Activated CD4-positive, alpha-beta T cell treated with anti-CD3 and anti-CD28 coated beads for 24 hours (primary cell): ENCODE measurements at regions not wholly inside any gene's neighbourhood (a gene's known extent, or its start where the extent isn't known, plus 50 kb on each side); places are given as distances from the start of the nearest gene placed in this dataset.
"Not testable (repeated sequence)": the region's sequence is repeated elsewhere in the genome, so short reads cannot be mapped to it uniquely, and the experiment has no call there.

Source experiments
- DNase-seq, 2 donors: peaks; one replicate each; pipeline ENCODE4 v3.0.0-alpha.2; 2020; ENCODE audit warnings: low read depth in 2 of 2

DNA sequence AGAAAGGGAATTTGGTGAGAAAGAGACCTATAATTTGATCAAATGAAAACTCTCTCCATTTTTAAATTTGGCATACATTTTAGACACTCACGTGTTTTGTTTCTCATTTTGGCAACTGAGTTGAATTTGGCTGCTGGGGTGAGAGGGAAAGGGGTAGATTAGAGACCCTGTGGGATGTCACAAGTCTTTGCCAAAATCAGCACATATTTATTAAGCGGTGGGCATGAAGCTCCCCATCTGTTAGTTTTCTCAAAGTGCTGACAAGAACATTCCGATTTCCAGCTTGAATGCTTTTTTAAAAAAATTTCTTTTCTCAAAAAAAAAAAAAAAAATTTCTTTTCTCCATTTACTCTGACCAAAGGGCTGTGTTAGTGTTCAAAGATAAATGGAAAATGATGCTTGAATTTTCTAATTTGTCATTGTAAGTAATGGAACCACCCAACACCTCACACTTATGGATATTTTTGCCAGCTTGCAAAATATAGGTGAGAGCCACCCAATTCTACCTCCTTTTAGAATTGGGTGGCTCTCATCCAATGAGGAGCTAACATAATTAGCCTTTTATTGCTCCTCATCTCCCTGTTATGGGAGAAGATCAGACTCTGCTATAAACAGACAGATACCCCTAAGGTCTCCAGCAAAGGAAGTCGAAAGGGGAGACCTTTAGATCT is 222.9 kb upstream of the FN1 start:
- no peak for DNase-seq

DNA sequence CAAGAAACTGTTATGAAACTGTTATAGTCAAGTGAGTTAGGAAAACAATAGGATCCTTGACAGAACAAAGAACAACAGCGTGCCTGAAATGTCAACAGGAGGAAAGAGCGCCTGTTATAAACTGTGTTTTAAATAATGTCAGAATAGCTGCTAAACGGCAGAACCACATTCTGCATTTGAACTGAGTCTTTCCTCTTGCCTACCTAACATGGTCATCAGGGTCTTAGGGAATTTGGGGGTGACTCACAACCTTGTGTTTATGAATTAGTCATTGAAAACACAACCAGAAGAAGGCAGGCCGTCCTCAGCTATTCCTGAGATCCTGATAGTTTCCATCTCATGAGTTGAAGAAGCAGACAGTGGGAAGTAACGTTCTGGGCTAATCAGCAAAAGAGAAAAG is 222.0 kb upstream of the FN1 start:
- no peak for DNase-seq

DNA sequence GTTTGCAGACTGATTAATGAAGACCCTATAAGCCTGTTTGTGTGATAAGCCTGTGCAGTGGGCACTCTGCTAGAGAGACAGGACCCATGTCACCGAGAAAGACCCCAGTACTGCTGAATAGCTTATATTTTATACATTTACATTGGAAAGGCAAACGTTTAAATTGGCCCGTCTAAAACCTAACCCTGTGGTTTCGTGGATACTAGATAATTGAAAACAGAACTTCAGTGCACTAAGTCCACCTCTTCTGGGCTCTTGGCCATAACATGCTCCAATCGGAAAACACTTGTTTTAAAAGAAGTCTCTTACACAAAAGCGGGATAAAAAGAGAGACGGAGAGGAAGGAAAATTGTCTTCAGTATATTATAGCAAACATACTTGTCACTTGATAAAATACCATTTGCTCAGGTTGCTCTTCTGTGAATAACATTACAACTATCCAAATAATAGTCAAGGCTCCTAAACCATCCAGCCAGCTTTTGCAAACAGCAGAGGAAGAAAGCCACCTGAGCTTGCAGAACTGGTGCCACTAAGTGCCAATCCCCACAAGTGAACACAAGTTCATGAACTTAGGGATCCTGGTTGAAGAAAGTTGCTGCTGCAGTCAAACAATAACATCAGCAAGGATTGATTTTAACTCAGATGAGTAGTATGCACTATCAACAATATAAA is 218.4 kb upstream of the FN1 start:
- DNase-seq: no peak

DNA sequence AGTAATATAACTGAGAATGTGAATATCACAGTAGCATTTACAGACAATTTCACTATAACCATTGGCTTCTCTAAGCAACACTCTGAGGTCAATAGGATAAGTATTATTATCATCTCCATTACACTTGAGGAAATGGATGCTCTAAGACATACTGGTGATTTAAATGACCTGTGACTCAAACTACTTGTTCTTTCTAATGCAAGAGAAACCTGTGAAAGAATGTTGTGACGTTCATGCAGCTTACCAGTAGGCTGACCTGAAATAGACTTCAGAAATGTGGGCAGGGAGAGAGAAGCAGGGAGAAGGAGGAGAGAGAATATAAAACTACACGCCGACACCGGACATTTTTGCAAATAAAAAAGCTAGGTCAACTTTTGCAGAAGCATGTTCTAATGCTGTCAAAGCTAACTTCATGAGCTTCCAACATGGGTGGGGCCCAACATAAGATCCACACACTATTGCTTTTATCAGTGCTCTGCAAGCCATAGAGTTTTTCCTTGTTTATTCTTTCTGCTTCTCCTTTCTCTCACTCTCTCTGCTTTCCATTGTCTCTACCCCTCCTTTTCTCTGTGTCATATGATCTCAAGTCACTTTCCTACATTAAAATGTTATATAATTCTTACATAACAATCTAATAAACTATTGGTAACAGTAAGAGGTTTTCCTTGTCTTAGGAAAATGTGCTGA is 217.6 kb upstream of the FN1 start:
- DNase-seq: no peak

DNA sequence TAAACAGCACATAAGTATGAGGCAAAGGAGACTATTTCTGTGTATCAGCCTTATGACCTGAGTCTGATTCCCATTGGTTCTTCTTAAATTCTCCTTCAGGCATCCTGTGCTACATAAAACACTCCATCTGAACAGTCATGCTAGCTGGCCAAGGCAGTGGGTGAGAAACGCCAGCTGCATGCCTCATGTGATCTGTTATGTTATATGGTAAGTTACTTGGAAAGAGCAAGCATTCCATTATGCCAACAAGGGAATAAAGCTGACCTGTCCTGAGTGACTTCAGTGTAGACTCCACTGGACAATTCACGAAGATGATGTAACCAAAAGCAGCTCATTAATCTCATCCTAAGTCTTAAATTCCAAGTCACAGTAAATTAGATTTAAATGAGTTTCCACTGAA is 216.5 kb upstream of the FN1 start:
- DNase-seq: no peak

DNA sequence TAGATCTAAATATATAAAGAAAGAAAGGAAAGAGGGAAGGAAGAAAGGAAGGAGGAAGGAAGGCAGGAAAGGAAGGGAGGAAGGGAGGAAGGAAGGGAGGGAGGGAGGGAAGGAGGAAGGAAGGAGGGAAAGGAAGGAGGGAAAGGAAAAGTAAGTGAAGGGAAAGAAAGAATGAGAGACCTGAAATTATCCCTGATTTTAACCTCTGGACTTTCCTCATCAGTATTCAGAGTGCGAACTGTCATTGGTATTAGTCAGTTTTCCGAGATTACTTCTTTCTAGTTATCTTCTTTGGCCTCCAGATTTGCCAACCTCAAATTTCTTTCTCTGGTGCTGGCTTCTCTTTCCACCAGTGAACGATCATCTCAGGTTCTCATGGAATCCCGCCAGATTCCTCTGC is 215.5 kb upstream of the FN1 start:
- DNase-seq: no peak

DNA sequence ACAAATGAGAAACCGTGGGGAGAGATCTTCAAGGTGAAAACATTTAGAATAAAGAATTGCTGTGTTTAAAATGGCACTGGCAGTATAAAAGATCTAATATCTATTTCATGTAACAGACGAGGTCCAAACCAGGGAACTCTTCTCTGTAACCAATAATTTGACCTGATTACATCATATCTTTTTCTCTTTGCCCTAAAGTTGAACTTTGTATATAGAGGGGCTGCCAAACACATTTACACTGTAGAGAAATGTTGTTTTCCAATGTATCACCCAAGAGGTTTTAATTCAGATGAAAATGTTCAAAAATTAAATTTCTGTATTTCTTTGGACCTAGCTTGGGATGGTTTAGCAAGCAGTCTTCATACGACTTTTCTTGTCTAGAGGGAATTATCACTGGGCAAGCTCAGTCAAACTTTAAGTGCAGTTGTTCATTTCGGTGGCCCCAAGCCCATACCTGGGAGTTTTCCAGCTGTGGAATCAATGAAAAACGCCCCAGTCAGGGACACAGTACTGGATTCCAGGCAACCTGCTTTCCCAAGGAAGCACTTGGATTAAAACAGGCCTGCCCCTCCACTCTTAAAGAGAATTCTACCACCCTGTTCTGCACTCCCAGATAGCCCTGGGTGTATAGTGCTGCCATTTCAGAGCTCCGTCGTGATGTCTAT is 208.5 kb upstream of the FN1 start:
- DNase-seq: no peak

DNA sequence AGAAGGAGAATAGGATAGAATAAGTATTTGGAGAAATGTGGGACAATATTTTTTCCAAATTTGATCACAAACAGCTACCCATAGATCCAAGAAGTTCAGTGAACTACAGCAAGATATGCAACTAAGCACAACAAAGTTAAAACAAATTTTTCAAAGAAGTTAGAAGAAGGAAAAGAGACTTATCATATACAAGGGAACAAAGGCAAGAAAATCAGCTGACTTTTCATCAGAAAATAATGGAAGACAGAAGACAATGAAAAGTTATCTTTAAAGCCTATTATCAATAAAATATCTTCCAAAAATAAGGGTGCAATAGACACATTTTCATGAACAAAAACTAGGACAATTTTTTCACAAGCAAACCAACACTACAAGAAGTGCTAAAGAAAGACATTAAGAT is 202.8 kb upstream of the FN1 start:
- no peak for DNase-seq

DNA sequence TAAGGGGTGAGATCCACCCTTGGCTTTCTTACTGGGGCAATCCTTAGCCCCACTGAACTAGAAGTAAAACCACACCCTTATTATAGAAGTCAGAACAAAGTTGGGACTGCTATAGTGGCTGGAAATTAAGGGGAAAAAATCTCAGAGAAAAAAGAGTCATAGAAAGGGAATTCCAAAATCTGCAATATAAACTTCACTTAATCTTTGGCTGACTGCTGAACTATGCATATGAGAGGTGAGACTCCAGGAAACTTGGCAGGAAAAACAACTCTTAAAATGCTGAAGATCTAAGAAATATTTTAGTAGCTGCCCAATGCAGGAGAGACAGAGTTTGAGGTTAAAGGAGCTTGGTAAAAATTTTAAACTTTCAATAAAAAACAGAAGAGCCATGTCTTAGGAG is 201.8 kb upstream of the FN1 start:
- no peak for DNase-seq

DNA sequence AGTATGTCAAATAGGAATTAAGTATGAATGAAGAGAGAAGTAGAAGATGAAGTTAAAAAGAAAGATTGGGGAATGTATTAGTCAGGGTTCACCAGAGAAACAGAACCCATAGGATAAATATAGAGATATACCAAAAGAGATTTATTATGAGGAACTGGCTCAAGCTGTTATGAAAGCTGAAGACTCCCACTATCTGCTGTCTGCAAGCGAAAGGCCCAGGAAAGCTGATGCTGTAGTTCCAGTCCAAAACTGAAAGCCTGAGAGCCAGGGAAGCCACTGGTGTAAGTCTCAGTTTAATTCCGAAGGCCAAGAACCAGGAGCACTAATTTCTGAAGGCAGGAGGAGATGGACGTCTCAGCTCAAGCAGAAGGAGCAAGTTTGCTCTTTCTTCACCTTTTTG is 200.9 kb upstream of the FN1 start:
- no peak for DNase-seq

DNA sequence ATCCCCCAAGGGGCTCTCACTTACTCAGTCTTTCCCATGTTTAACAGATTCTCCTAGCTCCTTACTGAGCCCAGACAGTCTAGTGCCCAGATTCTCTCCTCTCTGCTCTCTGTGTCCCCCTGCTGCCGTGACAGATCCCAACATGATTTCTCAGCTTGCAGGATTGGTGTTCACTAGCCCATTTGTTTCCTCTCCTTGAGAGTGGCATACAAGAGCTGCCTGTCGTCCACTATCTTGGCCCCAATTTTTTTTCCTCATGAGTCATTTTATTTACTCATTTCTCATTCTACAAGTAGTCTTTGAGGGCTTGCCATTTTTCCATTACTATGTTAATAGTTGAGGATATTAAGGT is 199.9 kb upstream of the FN1 start:
- no peak for DNase-seq

DNA sequence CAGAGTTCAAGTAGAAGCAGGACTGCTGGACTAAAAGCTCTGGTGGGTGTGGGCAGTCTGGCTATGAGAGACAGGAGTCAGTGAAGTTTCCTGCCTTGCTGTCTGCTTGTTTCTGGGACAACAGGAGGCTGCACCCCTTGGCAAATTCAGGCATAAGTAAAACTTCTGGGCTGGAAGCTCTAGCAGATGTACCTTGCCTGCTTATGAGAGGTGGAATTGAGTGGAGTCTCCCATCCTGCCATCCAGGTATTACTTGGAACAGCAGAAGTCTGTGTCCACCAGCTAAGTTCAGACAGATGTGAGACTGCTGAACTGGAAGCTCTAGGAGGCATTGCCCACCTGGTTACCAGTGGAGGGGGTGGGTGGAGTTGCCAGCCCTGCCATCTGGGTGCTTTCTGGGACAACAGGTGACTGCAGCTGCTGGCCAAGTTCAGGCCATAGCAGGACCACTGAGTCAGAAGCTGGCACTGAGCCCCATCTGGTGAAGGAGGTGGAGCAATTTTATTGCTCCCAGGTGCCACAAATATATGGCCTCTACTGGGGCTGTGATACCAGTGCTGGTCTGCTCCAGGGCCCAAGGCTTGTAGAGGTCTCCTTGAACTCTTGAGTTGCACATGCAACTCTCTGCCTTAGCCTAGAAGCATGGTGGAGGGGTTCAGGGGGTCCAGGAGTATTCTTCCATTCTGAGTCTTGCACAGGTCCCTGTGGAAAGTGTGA is 199.4 kb upstream of the FN1 start:
- no peak for DNase-seq

DNA sequence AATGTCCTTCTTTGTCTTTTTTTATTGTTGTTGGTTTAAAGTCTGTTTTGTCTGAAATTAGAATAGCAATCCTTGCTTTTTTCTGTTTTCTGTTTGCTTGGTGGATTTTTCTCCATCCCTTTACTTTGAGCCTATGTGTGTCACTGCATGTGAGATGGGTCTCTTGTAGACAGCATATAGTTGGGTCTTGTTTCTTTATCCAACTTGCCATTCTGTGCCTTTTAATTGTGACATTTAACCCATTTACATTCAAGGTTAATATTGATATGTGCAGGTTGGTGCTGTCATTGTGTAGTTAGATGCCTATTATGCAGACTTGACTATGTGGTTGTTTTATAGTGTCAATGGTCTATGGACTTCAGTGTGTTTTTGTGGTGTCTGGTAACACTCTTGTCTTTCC is 197.5 kb upstream of the FN1 start:
- no peak for DNase-seq

DNA sequence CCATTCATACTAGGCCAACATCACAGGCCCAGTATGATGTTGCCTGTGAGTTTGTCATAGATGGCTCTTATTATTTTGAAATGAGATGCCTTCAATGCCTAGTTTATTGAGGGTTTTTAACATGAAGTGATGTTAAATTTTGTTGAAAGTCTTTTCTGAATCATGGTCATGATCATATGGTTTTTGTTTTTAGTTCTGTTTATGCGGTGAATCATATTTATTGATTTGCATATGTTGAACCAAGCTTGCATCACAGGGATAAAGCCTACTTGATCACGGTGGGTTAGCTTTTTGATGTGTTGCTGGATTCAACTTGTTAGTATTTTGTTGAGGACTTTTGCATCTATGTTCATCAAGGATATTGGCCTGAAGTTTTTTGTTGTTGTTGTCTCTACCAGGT is 195.8 kb upstream of the FN1 start:
- DNase-seq: no peak

DNA sequence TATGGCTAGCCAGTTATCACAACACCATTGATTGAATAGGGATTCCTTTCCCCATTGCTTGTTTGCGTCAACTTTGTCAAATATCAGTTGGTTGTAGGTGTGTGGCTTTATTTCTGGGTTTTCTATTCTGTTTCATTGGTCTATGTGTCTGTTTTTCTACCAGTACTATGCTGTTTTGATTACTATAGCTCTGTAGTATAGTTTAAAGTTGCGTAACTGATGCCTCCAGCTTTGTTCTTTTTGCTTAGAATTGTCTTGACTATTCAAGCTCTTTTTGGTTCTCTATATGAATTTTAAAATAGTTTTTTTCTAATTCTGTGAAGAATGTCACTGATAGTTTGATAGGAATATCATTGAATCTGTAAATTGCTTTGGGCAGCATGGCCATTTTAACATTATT is 194.9 kb upstream of the FN1 start:
- not testable (repeated sequence) for DNase-seq

DNA sequence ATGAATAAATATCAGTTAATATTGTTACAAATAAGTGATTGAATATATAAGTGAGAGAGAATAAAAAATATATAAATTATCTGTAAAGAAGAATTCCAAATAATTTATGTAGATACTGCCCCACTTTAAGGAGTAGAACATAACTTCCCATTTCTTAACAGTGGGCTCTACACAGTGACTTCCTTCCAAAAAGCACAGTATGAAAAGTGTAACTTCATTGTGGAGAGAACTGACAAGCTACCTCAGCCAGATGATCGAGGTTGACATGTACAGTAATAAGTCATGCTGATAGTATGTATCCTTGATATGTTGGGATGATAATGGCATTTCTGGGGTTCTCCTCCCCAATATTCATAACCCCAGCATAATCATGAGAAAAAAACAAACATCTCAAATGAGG is 191.9 kb upstream of the FN1 start:
- DNase-seq: no peak

DNA sequence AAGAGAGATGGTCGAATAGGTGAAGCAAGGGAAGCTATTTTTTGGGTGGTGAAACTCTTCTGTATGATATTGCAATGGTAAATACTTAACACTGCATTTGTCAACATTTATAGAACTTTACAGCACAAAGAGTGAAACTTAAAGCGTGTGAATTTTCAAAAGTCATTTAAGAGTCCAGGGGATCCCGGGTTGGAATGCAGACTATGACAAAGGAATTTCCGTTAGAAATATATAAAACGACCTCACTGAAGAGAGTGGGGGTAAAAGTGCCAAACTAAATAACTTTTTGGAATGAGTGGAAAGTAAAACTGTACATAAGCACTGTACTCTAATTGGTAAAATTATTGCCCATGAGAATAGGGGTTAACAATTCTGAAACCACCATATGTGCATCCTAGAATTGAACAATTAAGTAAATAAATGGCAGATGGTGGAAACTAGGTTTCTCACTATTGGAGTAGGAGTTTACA is 191.0 kb upstream of the FN1 start:
- DNase-seq: no peak

DNA sequence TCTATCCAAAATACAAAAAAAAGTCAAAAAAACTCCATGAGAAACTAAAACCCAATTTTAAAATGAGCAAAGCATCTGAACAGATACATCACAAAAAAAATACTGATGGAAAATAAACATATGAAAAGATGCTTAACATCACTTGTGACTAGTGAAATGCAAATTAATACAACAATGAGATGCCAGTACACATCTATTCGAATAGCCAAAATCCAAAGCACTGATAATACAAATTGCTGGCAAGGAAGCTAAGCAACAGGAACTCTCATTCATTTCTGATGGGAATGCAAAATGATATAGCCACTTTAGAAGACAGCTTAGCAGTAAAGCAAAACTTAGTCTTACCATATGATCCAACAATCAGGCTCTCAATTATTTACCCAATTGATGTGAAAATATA is 190.2 kb upstream of the FN1 start:
- DNase-seq: no peak

DNA sequence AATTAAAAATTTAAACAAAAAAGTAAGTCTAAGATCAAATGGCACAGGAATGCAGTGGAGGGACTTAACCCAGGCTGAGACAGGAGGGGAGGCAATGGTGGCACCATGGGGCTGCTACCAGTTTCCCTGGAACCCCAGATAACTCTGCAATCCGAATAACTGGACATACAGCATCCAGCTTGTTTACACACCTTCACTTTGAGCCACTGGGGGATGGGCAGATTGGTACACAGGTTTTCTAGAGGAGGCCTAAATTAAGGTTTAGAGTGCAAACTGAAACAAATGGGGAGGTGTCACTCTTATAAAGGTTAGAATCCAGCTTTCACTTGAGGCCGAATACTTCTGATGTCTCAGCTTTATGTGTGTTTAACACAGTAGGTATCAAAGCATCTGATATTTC is 189.3 kb upstream of the FN1 start:
- DNase-seq: no peak

DNA sequence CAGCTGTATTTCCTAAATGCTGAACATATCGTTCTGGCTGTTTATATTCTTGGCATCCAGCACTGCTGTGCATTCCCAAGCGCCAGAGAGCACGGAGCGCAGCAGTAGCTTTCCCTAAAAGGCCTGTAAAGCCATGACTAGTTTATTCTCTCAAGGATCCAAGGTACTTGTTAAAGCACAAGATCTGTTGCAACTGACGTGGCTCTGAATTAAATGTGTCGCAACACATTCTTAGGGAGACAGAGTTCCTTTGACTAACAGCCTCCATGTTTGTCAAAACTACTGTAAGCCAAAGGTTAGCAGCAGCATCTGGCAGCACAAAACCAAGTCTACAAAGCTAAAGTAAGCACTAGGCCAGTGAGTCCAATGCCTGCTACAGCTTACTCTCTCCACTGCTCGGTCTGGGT is 188.6 kb upstream of the FN1 start:
- no peak for DNase-seq

DNA sequence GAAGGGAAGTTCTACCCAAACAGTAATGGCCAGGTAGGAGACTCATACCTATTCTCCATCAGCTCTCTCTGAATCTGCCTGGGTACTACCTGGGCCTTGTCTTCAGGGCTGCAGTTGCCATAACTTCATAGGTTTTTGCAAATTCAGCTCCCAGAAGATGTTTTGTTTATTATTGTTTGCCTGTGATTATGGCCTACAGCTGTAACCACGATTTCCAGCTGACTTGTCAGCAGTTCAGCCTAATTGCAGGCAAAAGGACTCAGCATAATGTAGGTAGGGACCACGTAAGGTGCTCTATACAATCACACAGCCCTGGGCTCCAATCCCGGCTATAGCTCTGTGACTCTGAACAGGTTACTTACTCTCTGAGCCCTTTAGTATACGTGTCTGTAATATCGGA is 187.0 kb upstream of the FN1 start:
- DNase-seq: no peak

DNA sequence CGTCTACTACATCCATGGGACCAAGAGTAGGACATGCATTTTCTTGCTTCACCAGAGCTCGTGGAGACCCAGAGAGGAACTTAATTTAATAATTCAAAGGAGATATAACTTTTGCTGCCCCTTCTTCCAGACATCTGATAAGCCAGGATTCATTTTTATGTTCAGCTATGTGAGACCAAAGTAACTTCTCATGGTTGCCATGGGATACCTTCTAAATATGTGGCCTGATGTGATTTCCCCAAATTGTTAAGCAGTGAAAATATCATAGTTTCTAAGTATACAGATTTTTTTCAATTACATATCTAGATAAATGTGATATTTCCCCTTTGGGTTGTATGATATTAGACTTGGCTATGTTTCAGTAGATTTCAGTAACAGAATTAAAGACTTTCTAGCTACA is 185.5 kb upstream of the FN1 start:
- DNase-seq: no peak
